HEK293 (cell line): ENCODE measurements at regions not wholly inside any gene's neighbourhood (a gene's known extent, or its start where the extent isn't known, plus 50 kb on each side); places are given as distances from the start of the nearest gene placed in this dataset.

Source experiments
- CTCF ChIA-PET: fragments of 350-600 bp; formaldehyde crosslinking; extraction: SDS; loops from one replicate; lab custom pipeline; 2021; ENCODE audit warnings: antibody characterized with exemption; lab: Yijun Ruan, JAX
- POLR2A ChIA-PET: fragments of 300-600 bp; formaldehyde crosslinking; extraction: SDS; loops from one replicate; lab custom pipeline; 2020; ENCODE audit warnings: antibody characterized with exemption, inconsistent platforms; lab: Yijun Ruan, JAX
- H3K27ac ChIP-seq: fragments of 200-500 bp; sonication (Bioruptor generic); 2 replicates; pipeline ENCODE4 v1.5.1; 2014; ENCODE audit warnings: low read depth, low read length, control low read depth, inconsistent platforms; ENCODE audit errors: extremely low read depth
- H3K36me3 ChIP-seq, 2 experiments: fragments of 200-500 bp in 1 of 2; sonication (Bioruptor generic) in 1 of 2; 1 replicate in 1 of 2; 2 replicates in 1 of 2; pipeline ENCODE4 v1.5.1; 2014 to 2017; ENCODE audit warnings: inconsistent platforms in 2 of 2, low read length in 2 of 2; ENCODE audit not compliant: control insufficient read depth in 2 of 2, insufficient read depth in 1 of 2
- H3K4me1 ChIP-seq: fragments of 200-500 bp; sonication (Bioruptor generic); 2 replicates; pipeline ENCODE4 v1.5.1; 2014; ENCODE audit warnings: mild to moderate bottlenecking, low read length, inconsistent platforms; ENCODE audit not compliant: control insufficient read depth, insufficient read depth
- H3K4me3 ChIP-seq: 2 replicates; pipeline ENCODE4 v1.5.1; 2011; ENCODE audit warnings: low read depth, mild to moderate bottlenecking, control low read depth, low read length, moderate library complexity
- H3K9me3 ChIP-seq: fragments of 200-500 bp; sonication (Bioruptor generic); 2 replicates; pipeline ENCODE4 v1.5.1; 2014; ENCODE audit warnings: low read depth, low read length, inconsistent platforms; ENCODE audit not compliant: control insufficient read depth, insufficient read depth
- BCL11B ChIP-seq: fragments of 450-650 bp; formaldehyde crosslinking; IDR thresholded peaks from 2 replicates; pipeline ENCODE4 v1.5.1; 2016; ENCODE audit warnings: low read depth, missing biosample characterization, missing genetic modification characterization
- GLI4 ChIP-seq: fragments of 450-650 bp; formaldehyde crosslinking; IDR thresholded peaks from 2 replicates; pipeline ENCODE4 v1.5.1; 2016; ENCODE audit warnings: missing biosample characterization, missing genetic modification characterization
- HOXA7 ChIP-seq: sonication (generic); formaldehyde crosslinking; IDR thresholded peaks from 2 replicates; pipeline ENCODE4 v1.8.1; 2022; ENCODE audit warnings: missing genetic modification reagents, borderline replicate concordance
- KLF16 ChIP-seq: fragments of 450-650 bp; formaldehyde crosslinking; IDR thresholded peaks from 2 replicates; pipeline ENCODE4 v1.5.1; 2017; ENCODE audit warnings: missing biosample characterization, missing genetic modification characterization
- MYNN ChIP-seq: fragments of 450-650 bp; formaldehyde crosslinking; IDR thresholded peaks from 2 replicates; pipeline ENCODE4 v1.5.1; 2016; ENCODE audit warnings: missing biosample characterization, missing genetic modification characterization, borderline replicate concordance
- OVOL3 ChIP-seq: fragments of 450-650 bp; formaldehyde crosslinking; IDR thresholded peaks from 2 replicates; pipeline ENCODE4 v1.5.1; 2016; ENCODE audit warnings: missing biosample characterization, missing genetic modification characterization
- ZBTB8A ChIP-seq: fragments of 450-650 bp; formaldehyde crosslinking; IDR thresholded peaks from 2 replicates; pipeline ENCODE4 v1.5.1; 2016; ENCODE audit warnings: missing biosample characterization, missing genetic modification characterization
- ZNF341 ChIP-seq: fragments of 450-650 bp; formaldehyde crosslinking; IDR thresholded peaks from 2 replicates; pipeline ENCODE4; 2016; ENCODE audit warnings: low read depth, missing biosample characterization, missing genetic modification characterization
- ZNF37A ChIP-seq: fragments of 450-650 bp; IDR thresholded peaks from 2 replicates; pipeline ENCODE4 v1.5.1; 2018; ENCODE audit warnings: missing biosample characterization, missing genetic modification characterization
- ZNF510 ChIP-seq: fragments of 450-650 bp; formaldehyde crosslinking; IDR thresholded peaks from 2 replicates; pipeline ENCODE4 v1.5.1; 2018; ENCODE audit warnings: mild to moderate bottlenecking, missing genetic modification characterization, missing biosample characterization; ENCODE audit not compliant: insufficient replicate concordance
- ZNF544 ChIP-seq: fragments of 450-650 bp; formaldehyde crosslinking; IDR thresholded peaks from 2 replicates; pipeline ENCODE4 v1.5.0; 2017; ENCODE audit warnings: missing biosample characterization, missing genetic modification characterization
- ZNF548 ChIP-seq: fragments of 450-650 bp; formaldehyde crosslinking; IDR thresholded peaks from 2 replicates; pipeline ENCODE4 v1.5.1; 2016; ENCODE audit warnings: missing biosample characterization, missing genetic modification characterization
- ZNF555 ChIP-seq: fragments of 450-650 bp; formaldehyde crosslinking; conservative IDR thresholded peaks from 2 replicates; pipeline ENCODE4 v1.5.1; 2017; ENCODE audit warnings: missing biosample characterization, mild to moderate bottlenecking, missing genetic modification characterization, inconsistent platforms
- ZNF571 ChIP-seq: fragments of 450-650 bp; formaldehyde crosslinking; IDR thresholded peaks from 2 replicates; pipeline ENCODE4 v1.5.0; 2017; ENCODE audit warnings: missing biosample characterization, missing genetic modification characterization
- ZNF600 ChIP-seq: fragments of 450-650 bp; formaldehyde crosslinking; IDR thresholded peaks from 2 replicates; pipeline ENCODE4 v1.5.1; 2016; ENCODE audit warnings: missing biosample characterization, missing genetic modification characterization
- ZNF664 ChIP-seq: fragments of 450-650 bp; formaldehyde crosslinking; IDR thresholded peaks from 2 replicates; pipeline ENCODE4 v1.5.1; 2016; ENCODE audit warnings: missing biosample characterization, missing genetic modification characterization
- ZNF792 ChIP-seq: fragments of 450-650 bp; formaldehyde crosslinking; IDR thresholded peaks from 2 replicates; pipeline ENCODE4 v1.5.1; 2016; ENCODE audit warnings: missing biosample characterization, missing genetic modification characterization
- ZSCAN23 ChIP-seq: fragments of 450-650 bp; formaldehyde crosslinking; IDR thresholded peaks from 2 replicates; pipeline ENCODE4 v1.5.1; 2016; ENCODE audit warnings: missing biosample characterization, missing genetic modification characterization
- TF ChIP-seq, protein P1 (sequence below): fragments of 450-650 bp; IDR thresholded peaks from 2 replicates; pipeline ENCODE4 v1.5.1; 2018; ENCODE audit warnings: missing biosample characterization, missing genetic modification characterization
- TF ChIP-seq, protein P2 (sequence below): fragments of 450-650 bp; formaldehyde crosslinking; IDR thresholded peaks from 2 replicates; pipeline ENCODE4 v1.5.1; 2016; ENCODE audit warnings: missing biosample characterization, missing genetic modification characterization
- TF ChIP-seq, protein P3 (sequence below): fragments of 450-650 bp; formaldehyde crosslinking; IDR thresholded peaks from 2 replicates; pipeline ENCODE4 v1.5.1; 2016; ENCODE audit warnings: missing biosample characterization, missing genetic modification characterization

- TF ChIP-seq GLI4: no peak
- no peak for TF ChIP-seq BCL11B (tag by site-specific recombination)
- TF ChIP-seq KLF16 (tag by site-specific recombination): no peak
- TF ChIP-seq ZNF664: no peak
- TF ChIP-seq, protein P1, sequence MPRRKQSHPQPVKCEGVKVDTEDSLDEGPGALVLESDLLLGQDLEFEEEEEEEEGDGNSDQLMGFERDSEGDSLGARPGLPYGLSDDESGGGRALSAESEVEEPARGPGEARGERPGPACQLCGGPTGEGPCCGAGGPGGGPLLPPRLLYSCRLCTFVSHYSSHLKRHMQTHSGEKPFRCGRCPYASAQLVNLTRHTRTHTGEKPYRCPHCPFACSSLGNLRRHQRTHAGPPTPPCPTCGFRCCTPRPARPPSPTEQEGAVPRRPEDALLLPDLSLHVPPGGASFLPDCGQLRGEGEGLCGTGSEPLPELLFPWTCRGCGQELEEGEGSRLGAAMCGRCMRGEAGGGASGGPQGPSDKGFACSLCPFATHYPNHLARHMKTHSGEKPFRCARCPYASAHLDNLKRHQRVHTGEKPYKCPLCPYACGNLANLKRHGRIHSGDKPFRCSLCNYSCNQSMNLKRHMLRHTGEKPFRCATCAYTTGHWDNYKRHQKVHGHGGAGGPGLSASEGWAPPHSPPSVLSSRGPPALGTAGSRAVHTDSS (tag by site-specific recombination): no peak
- TF ChIP-seq ZNF510 (tag by site-specific recombination): no peak
- TF ChIP-seq ZNF792: no peak
- TF ChIP-seq ZNF544 (tag by site-specific recombination): no peak
- TF ChIP-seq, protein P2, sequence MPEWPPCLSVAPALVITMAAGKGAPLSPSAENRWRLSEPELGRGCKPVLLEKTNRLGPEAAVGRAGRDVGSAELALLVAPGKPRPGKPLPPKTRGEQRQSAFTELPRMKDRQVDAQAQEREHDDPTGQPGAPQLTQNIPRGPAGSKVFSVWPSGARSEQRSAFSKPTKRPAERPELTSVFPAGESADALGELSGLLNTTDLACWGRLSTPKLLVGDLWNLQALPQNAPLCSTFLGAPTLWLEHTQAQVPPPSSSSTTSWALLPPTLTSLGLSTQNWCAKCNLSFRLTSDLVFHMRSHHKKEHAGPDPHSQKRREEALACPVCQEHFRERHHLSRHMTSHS: no peak
- no peak for TF ChIP-seq ZNF571 (tag by site-specific recombination)
- H3K4me3 ChIP-seq: no peak overlapping the region
- POLR2A ChIA-PET: no interaction called here
- CTCF ChIA-PET: no interaction called here
- no peaks in the 10 kb centered on the region for H3K4me1 ChIP-seq
- no peak overlapping the region for H3K27ac ChIP-seq
- H3K9me3 ChIP-seq: no peaks in the 10 kb centered on the region
- H3K36me3 ChIP-seq: no peaks in the 10 kb centered on the region
Measured at GRCh38 chr4:114088481-114088880, 109.0 kb upstream of the ARSJ start.

GRCh38 chr4:114091546-114091945 lies 112.1 kb upstream of the ARSJ start:
- no peak for TF ChIP-seq ZNF555 (tag by site-specific recombination)
- CTCF ChIA-PET: interaction anchor here (1.0 kb wide), 1 partner anchor 20 kb away, joined by 3 read pairs; no protein-coding TSS in a partner anchor
- no peaks in the 10 kb centered on the region for H3K9me3 ChIP-seq
- no peak overlapping the region for H3K27ac ChIP-seq
- H3K4me3 ChIP-seq: no peak overlapping the region
- POLR2A ChIA-PET: no interaction called here
- H3K4me1 ChIP-seq: no peaks in the 10 kb centered on the region
- no peaks in the 10 kb centered on the region for H3K36me3 ChIP-seq

GRCh38 chr4:114093221-114093715 lies 113.8 kb upstream of the ARSJ start:
- H3K9me3 ChIP-seq: no peaks in the 10 kb centered on the region
- no peak overlapping the region for H3K27ac ChIP-seq
- ChIA-PET CTCF (no interaction called here), POLR2A (no interaction called here)
- H3K36me3 ChIP-seq: no peaks in the 10 kb centered on the region
- TF ChIP-seq MYNN: no peak
- TF ChIP-seq ZNF600 (tag by site-specific recombination): no peak
- TF ChIP-seq HOXA7 (CRISPR knock-in tag): no peak
- no peak for TF ChIP-seq ZNF548 (tag by site-specific recombination)
- no peak for TF ChIP-seq ZNF341 (tag by site-specific recombination)
- TF ChIP-seq ZNF37A (tag by site-specific recombination): no peak
- TF ChIP-seq ZBTB8A (tag by site-specific recombination): no peak
- TF ChIP-seq ZSCAN23 (tag by site-specific recombination): no peak
- no peak for TF ChIP-seq OVOL3 (tag by site-specific recombination)
- TF ChIP-seq, protein P3, sequence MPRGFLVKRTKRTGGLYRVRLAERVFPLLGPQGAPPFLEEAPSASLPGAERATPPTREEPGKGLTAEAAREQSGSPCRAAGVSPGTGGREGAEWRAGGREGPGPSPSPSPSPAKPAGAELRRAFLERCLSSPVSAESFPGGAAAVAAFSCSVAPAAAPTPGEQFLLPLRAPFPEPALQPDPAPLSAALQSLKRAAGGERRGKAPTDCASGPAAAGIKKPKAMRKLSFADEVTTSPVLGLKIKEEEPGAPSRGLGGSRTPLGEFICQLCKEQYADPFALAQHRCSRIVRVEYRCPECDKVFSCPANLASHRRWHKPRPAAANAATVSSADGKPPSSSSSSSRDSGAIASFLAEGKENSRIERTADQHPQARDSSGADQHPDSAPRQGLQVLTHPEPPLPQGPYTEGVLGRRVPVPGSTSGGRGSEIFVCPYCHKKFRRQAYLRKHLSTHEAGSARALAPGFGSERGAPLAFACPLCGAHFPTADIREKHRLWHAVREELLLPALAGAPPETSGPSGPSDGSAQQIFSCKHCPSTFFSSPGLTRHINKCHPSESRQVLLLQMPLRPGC: no peak
- H3K4me1 ChIP-seq: no peaks in the 10 kb centered on the region
- H3K4me3 ChIP-seq: no peak overlapping the region
